Esophagus squamous epithelium (tissue), 4 donors: ENCODE measurements at regions not wholly inside any gene's neighbourhood (a gene's known extent, or its start where the extent isn't known, plus 50 kb on each side); places are given as distances from the start of the nearest gene placed in this dataset.

ENCODE experiments used
- POLR2A ChIP-seq, 4 donors: fragments of 450-650 bp; IDR thresholded peaks; one replicate each; pipeline ENCODE4 v1.6.1; 2017; ENCODE audit warnings: antibody characterized with exemption in 4 of 4, mild to moderate bottlenecking in 4 of 4, moderate library complexity in 3 of 4
- TF ChIP-seq, protein P1 (sequence below), 6 experiments: fragments of 450-650 bp in 4 of 6; fragments of 200-600 bp in 2 of 6; sonication (generic) in 2 of 6; IDR thresholded peaks; one replicate each; pipeline ENCODE4 v1.5.1; 2016 to 2019; ENCODE audit warnings: antibody characterized with exemption in 6 of 6, mild to moderate bottlenecking in 4 of 6, moderate library complexity in 4 of 6

DNA sequence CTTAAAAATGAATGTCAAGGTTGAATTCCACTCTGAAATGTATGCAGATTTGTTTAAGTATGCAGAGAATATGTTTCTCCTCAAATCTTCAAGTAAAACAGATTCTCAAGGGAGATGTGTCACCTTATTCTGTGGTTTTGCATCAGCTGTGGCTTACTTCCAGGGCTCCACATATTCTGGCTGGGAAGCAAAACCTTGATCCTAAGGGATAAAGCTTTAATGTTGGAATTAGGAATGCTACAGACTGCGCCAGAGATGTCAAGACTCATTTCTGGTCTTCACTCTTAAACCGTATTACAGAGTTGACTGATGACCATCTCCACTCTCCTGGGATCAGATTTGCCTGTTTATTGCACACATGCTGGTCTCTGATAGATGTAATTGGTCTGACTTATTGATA, 143.9 kb upstream of the DIPK2B start:
- TF ChIP-seq POLR2A (IDR thresholded peaks at IDR 0.05): no peak
- TF ChIP-seq, protein P1, sequence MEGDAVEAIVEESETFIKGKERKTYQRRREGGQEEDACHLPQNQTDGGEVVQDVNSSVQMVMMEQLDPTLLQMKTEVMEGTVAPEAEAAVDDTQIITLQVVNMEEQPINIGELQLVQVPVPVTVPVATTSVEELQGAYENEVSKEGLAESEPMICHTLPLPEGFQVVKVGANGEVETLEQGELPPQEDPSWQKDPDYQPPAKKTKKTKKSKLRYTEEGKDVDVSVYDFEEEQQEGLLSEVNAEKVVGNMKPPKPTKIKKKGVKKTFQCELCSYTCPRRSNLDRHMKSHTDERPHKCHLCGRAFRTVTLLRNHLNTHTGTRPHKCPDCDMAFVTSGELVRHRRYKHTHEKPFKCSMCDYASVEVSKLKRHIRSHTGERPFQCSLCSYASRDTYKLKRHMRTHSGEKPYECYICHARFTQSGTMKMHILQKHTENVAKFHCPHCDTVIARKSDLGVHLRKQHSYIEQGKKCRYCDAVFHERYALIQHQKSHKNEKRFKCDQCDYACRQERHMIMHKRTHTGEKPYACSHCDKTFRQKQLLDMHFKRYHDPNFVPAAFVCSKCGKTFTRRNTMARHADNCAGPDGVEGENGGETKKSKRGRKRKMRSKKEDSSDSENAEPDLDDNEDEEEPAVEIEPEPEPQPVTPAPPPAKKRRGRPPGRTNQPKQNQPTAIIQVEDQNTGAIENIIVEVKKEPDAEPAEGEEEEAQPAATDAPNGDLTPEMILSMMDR (IDR thresholded peaks at IDR 0.05): no peak
